ENCODE measurements at regions not wholly inside any gene's neighbourhood (a gene's known extent, or its start where the extent isn't known, plus 50 kb on each side); places are given as distances from the start of the nearest gene placed in this dataset.

DNA sequence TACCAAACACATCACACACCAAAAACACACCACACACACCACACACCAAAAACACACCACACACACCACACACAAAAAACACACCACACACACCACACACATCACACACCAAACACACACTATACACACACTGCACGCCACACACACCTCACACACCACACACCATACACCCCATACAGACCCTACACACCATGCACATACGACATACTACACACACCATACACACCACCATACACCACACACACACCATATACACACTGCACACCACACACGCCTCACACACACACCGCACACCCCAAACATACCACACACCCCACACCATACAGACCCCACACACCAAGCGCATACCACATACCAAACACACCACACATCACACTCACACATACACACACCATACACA is 226.9 kb upstream of the PKN2 start:
- ChIA-PET CTCF (interaction anchor here (0.7 kb wide), 1 partner anchor 128 kb away, joined by 3 read pairs; no protein-coding TSS in a partner anchor), POLR2A (no interaction called here)
- TF ChIP-seq, protein P1, sequence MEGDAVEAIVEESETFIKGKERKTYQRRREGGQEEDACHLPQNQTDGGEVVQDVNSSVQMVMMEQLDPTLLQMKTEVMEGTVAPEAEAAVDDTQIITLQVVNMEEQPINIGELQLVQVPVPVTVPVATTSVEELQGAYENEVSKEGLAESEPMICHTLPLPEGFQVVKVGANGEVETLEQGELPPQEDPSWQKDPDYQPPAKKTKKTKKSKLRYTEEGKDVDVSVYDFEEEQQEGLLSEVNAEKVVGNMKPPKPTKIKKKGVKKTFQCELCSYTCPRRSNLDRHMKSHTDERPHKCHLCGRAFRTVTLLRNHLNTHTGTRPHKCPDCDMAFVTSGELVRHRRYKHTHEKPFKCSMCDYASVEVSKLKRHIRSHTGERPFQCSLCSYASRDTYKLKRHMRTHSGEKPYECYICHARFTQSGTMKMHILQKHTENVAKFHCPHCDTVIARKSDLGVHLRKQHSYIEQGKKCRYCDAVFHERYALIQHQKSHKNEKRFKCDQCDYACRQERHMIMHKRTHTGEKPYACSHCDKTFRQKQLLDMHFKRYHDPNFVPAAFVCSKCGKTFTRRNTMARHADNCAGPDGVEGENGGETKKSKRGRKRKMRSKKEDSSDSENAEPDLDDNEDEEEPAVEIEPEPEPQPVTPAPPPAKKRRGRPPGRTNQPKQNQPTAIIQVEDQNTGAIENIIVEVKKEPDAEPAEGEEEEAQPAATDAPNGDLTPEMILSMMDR (IDR thresholded peaks at IDR 0.05; ENCODE audit: unreplicated experiment), result no peak

DNA sequence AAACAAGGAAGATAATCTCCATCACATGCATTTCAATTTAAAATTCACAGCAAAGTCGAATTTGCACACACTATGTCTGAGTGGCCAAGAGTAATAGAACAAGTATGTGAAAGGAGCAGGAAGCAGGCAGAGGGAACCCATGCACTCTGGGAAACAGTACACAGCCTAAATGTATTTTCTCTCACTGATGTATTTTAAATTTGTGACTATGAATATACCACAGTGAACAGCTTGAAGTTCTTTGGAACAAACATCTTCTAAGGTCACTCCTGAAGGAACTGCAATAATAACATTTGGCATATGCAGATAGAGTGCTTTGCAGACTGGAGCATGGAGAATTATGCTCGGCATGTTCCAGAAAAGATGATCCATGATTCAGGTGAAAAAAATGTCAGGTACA is 223.1 kb upstream of the PKN2 start:
- no peaks in the 10 kb centered on the region for H3K4me1 Mint-ChIP-seq (ENCODE audit: insufficient read depth, unreplicated experiment)
- POLR2A ChIA-PET, result no interaction called here
- H3K36me3 Mint-ChIP-seq (ENCODE audit: insufficient read depth, unreplicated experiment), result no peaks in the 10 kb centered on the region
- no peak overlapping the region for H3K27ac Mint-ChIP-seq (ENCODE audit: low read depth, unreplicated experiment)
- BruUV-seq (replicated peaks), result no TSS peak
- intact Hi-C loops (cut with micrococcal nuclease), result no loop called here
- CTCF ChIA-PET, result no interaction called here
- DNase-seq (ENCODE audit: unreplicated experiment), result no peak
- no peaks in the 10 kb centered on the region for H3K27me3 Mint-ChIP-seq (ENCODE audit: insufficient read depth, unreplicated experiment)
- no peaks in the 10 kb centered on the region for H3K9me3 Mint-ChIP-seq (ENCODE audit: unreplicated experiment)
- no peak overlapping the region for H3K4me3 Mint-ChIP-seq (ENCODE audit: unreplicated experiment)
- TF ChIP-seq, protein P1 (IDR thresholded peaks at IDR 0.05; ENCODE audit: unreplicated experiment), result no peak

More for the DNA sequence above, 226.9 kb upstream of the PKN2 start:
- Mint-ChIP-seq H3K36me3 (ENCODE audit: insufficient read depth, unreplicated experiment) (no peaks in the 10 kb centered on the region), H3K4me3 (ENCODE audit: unreplicated experiment) (no peak overlapping the region), H3K27ac (ENCODE audit: low read depth, unreplicated experiment) (no peak overlapping the region), H3K27me3 (ENCODE audit: insufficient read depth, unreplicated experiment) (no peaks in the 10 kb centered on the region), H3K4me1 (ENCODE audit: insufficient read depth, unreplicated experiment) (no peaks in the 10 kb centered on the region), H3K9me3 (ENCODE audit: unreplicated experiment) (no peaks in the 10 kb centered on the region)
- no TSS peak for BruUV-seq (replicated peaks)
- DNase-seq (ENCODE audit: unreplicated experiment), result no peak
- intact Hi-C loops (cut with micrococcal nuclease), result no loop called here

DNA sequence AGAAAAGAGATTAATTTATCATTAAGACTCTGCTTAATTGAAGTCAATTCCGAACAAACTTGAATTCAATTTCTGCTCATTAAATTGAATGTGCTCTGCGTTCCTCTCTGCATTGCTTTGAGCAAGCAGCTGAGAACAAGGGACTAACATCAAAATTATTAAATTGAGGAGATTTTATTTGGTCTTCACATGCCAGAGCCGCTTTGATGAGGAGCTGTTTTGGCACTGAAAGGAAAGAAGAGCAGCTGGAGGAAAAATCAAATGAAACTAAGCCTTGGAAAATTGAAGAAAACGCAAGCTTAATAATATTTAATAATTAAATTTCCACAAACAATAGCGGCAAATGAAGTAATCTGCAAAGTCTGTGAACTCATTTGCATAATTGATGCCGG is 222.0 kb upstream of the PKN2 start:
- no peaks in the 10 kb centered on the region for H3K4me1 Mint-ChIP-seq (ENCODE audit: insufficient read depth, unreplicated experiment)
- H3K36me3 Mint-ChIP-seq (ENCODE audit: insufficient read depth, unreplicated experiment), result no peaks in the 10 kb centered on the region
- intact Hi-C loops (cut with micrococcal nuclease), result no loop called here
- ChIA-PET POLR2A (no interaction called here), CTCF (no interaction called here)
- H3K27ac Mint-ChIP-seq (ENCODE audit: low read depth, unreplicated experiment), result no peak overlapping the region
- no peak overlapping the region for H3K4me3 Mint-ChIP-seq (ENCODE audit: unreplicated experiment)
- no peak for DNase-seq (ENCODE audit: unreplicated experiment)
- no peaks in the 10 kb centered on the region for H3K27me3 Mint-ChIP-seq (ENCODE audit: insufficient read depth, unreplicated experiment)
- no peaks in the 10 kb centered on the region for H3K9me3 Mint-ChIP-seq (ENCODE audit: unreplicated experiment)
- no TSS peak for BruUV-seq (replicated peaks)
- TF ChIP-seq, protein P1 (IDR thresholded peaks at IDR 0.05; ENCODE audit: unreplicated experiment), result no peak

DNA sequence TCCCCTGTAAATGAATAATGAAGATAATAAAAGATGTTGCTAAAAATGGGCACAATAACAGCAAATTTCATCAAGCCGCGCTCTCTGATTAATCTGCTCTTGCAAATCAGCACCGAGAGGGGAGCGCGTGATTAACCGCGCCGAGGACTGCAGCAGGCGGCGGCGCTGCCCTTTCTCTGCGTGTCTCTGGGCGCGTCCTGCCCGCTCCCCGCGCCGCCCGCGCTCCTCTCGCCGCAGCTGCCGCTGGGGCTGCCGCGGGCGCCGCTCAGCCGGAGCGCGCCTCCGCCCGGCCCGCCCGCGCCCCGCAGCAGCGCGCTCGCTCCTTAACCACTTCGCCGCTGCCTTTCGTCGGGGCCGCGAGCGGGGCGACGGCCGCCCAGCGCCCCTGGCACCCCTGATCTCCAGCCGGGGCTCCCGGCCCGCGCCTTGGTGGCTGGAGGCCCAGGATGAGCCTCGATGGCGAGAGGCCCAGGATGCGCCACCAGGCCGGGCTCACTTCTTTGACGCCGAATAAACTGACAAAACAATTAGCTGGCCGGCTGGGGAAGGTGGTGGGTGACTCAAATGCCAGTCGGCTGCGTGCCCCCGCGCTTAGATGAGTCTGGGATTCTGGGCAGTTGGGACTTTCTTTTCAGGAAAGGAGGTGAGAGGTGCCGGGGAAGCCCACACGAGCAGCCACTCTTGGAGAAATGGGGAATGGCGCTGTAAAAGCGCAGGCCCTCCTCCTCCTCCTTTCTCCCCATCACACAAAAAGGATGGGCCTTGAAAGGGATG is 221.4 kb upstream of the PKN2 start:
- TF ChIP-seq, protein P1 (IDR thresholded peaks at IDR 0.05; ENCODE audit: unreplicated experiment), result no peak
- ChIA-PET POLR2A (no interaction called here), CTCF (no interaction called here)
- BruUV-seq (replicated peaks), result no TSS peak
- no peak overlapping the region for H3K4me3 Mint-ChIP-seq (ENCODE audit: unreplicated experiment)
- intact Hi-C loops (cut with micrococcal nuclease), result no loop called here
- H3K36me3 Mint-ChIP-seq (ENCODE audit: insufficient read depth, unreplicated experiment), result no peaks in the 10 kb centered on the region
- H3K27ac Mint-ChIP-seq (ENCODE audit: low read depth, unreplicated experiment), result no peak overlapping the region
- H3K4me1 Mint-ChIP-seq (ENCODE audit: insufficient read depth, unreplicated experiment), result no peaks in the 10 kb centered on the region
- no peaks in the 10 kb centered on the region for H3K27me3 Mint-ChIP-seq (ENCODE audit: insufficient read depth, unreplicated experiment)
- peaks cover 1% of the 10 kb centered on the region for H3K9me3 Mint-ChIP-seq (ENCODE audit: unreplicated experiment)
- DNase-seq (ENCODE audit: unreplicated experiment), result no peak

All from MCF 10A (cell line).